HG03442 (cell line): ENCODE measurements at regions not wholly inside any gene's neighbourhood (a gene's known extent, or its start where the extent isn't known, plus 50 kb on each side); places are given as distances from the start of the nearest gene placed in this dataset.

Experiments
- ATAC-seq: cut with Tn5 transposase; IDR thresholded peaks from one replicate; pipeline ENCODE4 v1.9.1; 2021; ENCODE audit warnings: mild to moderate bottlenecking, moderate library complexity; ENCODE audit not compliant: unreplicated experiment

- ATAC-seq, result peak; percentile 41
These were observed 105.3 kb upstream of the E2F8 start for GRCh38 chr11:19345848-19346681.

GRCh38 chr11:19345519-19345847 is 104.7 kb upstream of the E2F8 start:
- ATAC-seq, result peak; percentile 28

GRCh38 chr11:19344661-19345518 is 104.1 kb upstream of the E2F8 start:
- peak; percentile 48 for ATAC-seq

GRCh38 chr11:19342036-19342435 is 101.3 kb upstream of the E2F8 start:
- no peak for ATAC-seq

GRCh38 chr11:19338375-19338774 is 97.6 kb upstream of the E2F8 start:
- no peak for ATAC-seq

- no peak for ATAC-seq
These were observed 97.0 kb upstream of the E2F8 start for GRCh38 chr11:19337779-19338178.

- ATAC-seq, result no peak
These were observed 95.6 kb upstream of the E2F8 start for GRCh38 chr11:19336331-19336730.

GRCh38 chr11:19332476-19332875 is 91.7 kb upstream of the E2F8 start:
- peak; percentile 94 for ATAC-seq

GRCh38 chr11:19330416-19330815 is 89.7 kb upstream of the E2F8 start:
- ATAC-seq, result no peak

- no peak for ATAC-seq
These were observed 89.2 kb upstream of the E2F8 start for GRCh38 chr11:19329970-19330369.

- no peak for ATAC-seq
These were observed 88.0 kb upstream of the E2F8 start for GRCh38 chr11:19328586-19329311.

GRCh38 chr11:19327280-19327679 is 86.5 kb upstream of the E2F8 start:
- no peak for ATAC-seq

GRCh38 chr11:19326499-19326898 is 85.8 kb upstream of the E2F8 start:
- no peak for ATAC-seq

GRCh38 chr11:19323502-19323901 is 82.8 kb upstream of the E2F8 start:
- no peak for ATAC-seq

GRCh38 chr11:19321351-19321750 is 80.6 kb upstream of the E2F8 start:
- ATAC-seq, result no peak

- no peak for ATAC-seq
These were observed 80.1 kb upstream of the E2F8 start for GRCh38 chr11:19320827-19321226.

GRCh38 chr11:19316434-19316833 is 75.7 kb upstream of the E2F8 start:
- ATAC-seq, result no peak

GRCh38 chr11:19315511-19315910 is 74.8 kb upstream of the E2F8 start:
- no peak for ATAC-seq

GRCh38 chr11:19313140-19313539 is 72.4 kb upstream of the E2F8 start:
- no peak for ATAC-seq

- ATAC-seq, result no peak
These were observed 70.7 kb upstream of the E2F8 start for GRCh38 chr11:19311308-19312030.

- no peak for ATAC-seq
These were observed 66.8 kb upstream of the E2F8 start for GRCh38 chr11:19307498-19307897.
